ENCODE measurements at regions not wholly inside any gene's neighbourhood (a gene's known extent, or its start where the extent isn't known, plus 50 kb on each side); places are given as distances from the start of the nearest gene placed in this dataset.

- TF ChIP-seq BRF2 (CRISPR knock-in tag; IDR thresholded peaks at IDR 0.05) (no peak), NPAS2 (CRISPR knock-in tag; IDR thresholded peaks at IDR 0.05; ENCODE audit: borderline replicate concordance) (no peak), GABPA (IDR thresholded peaks at IDR 0.05; ENCODE audit: low read depth, low read length) (no peak), GABPA (CRISPR knock-in tag; IDR thresholded peaks at IDR 0.05; ENCODE audit: low read depth) (no peak), HDAC6 (IDR thresholded peaks at IDR 0.05; ENCODE audit: low read depth, low read length) (no peak), JDP2 (CRISPR knock-in tag; IDR thresholded peaks at IDR 0.05; ENCODE audit: borderline replicate concordance) (no peak)
Observed at GRCh38 chr3:177883957-177884356, 652.3 kb upstream of the KCNMB2 start.
